GM18861 (cell line): ENCODE measurements at regions not wholly inside any gene's neighbourhood (a gene's known extent, or its start where the extent isn't known, plus 50 kb on each side); places are given as distances from the start of the nearest gene placed in this dataset.

Experiments used
- ATAC-seq: cut with Tn5 transposase; IDR thresholded peaks from one replicate; pipeline ENCODE4 v1.9.1; 2021; ENCODE audit not compliant: unreplicated experiment

DNA sequence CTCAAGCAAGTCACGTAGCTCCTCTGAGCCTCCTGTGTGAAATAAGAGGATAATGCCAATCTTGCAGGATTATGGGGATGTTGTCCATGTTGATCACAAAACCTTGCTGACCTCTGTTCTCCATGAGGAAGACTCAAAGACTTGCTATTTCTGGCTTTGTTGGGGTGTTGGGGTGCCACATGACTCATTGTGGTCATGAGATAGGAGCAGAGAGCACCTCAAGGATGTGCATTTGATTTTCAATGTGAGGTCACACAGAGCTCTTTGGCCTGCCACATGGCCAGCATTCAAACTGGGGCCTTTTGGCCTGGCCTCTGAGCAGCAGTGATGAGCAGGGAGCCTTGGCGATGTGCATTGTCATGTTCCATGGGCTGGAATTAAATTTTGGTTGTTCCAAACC lies 380.3 kb downstream of the GADD45G start:
- ATAC-seq: no peak

DNA sequence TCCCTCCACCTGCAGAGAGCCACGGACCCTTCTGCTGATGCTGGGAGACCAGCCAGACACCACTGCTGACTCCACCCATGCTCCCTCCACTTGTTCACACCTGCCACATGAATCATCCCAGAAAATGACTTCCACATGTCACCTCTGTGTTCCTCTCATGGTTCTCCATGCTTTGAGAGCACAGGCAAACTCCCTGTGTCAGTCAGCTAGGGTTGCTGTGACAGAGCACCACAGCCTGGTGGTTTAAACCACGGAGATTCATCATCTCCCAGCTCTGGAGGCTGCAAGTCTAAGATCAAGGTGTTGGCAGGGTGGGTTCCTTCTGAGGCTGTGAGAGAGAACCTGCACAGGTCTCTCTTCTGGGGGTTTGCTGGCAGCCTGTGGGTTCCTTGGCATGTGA lies 381.4 kb downstream of the GADD45G start:
- ATAC-seq: no peak

DNA sequence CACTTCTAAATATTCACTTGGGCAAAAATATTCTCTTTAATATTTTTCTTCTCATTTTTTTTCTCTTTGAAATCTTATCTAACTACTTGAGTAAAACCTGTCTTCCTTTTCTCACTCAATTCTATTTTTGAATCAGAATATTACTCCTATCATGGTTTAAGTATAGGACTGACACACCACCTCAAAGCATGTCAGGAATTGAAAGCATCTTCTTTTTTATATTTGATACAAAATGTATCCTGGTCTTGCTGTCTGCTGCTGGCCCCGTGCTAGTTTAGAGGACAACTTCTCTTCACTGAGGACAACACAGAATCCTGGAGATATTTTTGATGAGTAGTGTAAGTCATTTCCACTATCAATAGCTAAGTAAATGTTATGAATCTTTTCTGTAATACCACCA lies 383.6 kb downstream of the GADD45G start:
- no peak for ATAC-seq

DNA sequence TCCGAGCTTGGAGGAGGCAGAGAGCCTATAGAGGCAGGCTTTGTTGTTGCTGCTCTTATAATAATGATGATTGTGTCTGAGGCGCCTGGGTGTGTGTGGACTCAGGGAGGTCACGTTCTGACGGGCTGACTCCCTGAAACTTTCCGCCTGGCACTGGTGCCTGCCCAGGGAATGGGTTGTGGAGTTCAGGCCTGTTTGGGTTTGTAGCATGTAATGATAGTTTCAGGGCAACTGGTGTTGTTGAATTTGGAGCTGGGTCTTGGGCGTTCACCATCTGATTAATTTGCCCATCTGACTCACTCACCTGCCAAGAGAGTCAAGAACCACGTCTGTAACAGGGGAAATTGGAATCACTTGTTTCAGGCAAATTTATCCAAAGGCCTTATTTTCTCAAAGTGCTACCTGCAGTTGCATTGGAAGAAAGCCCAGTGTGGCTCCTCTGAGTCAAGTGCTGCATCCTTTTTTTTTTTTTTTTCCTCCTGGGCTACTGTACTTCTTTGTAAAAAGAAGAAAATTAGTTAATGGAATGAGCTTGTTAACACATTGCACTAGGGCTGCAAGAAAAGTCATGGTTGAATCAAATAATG lies 386.5 kb downstream of the GADD45G start:
- no peak for ATAC-seq

DNA sequence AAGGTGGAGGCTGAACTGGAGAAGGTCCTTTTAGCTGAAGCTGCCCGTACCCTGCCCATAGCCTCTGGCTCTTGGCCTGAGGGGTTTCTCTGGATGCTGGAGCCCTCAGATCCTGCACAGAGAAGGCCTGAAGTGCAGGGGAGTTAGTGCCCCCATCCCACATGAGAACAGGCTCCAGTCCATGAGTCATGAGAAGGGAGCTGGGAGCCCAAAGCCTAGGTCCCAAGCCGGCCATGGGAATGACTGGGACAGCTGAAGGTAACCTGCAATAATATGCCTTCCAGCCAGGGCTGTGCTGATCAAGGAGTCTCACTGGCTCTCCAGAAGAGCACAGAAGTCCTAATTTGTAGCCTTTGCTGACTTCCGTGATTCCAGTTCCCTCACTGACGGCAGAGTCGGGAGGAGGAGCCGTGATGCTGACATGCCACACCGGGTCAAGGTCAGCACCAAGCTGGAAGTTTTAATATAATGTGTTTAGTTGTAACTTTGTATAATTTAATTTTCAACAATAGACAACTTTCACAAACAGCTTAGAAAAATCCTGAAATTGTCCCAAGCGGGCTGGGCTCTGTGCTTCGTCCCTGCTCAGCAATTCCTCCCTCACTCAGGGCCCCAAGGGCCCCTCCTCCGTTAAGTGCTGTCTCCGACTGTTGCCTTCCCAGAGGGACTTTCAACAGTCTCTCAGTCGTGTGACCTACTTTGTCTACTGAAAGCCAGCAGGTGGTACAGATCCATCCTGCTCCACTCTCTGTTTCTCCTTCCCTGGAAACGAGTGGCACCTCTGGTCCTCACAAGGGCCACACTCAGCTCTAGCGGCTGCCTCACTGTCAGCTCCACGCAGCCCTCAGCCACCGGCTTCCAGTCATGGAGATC lies 387.8 kb downstream of the GADD45G start:
- no peak for ATAC-seq

DNA sequence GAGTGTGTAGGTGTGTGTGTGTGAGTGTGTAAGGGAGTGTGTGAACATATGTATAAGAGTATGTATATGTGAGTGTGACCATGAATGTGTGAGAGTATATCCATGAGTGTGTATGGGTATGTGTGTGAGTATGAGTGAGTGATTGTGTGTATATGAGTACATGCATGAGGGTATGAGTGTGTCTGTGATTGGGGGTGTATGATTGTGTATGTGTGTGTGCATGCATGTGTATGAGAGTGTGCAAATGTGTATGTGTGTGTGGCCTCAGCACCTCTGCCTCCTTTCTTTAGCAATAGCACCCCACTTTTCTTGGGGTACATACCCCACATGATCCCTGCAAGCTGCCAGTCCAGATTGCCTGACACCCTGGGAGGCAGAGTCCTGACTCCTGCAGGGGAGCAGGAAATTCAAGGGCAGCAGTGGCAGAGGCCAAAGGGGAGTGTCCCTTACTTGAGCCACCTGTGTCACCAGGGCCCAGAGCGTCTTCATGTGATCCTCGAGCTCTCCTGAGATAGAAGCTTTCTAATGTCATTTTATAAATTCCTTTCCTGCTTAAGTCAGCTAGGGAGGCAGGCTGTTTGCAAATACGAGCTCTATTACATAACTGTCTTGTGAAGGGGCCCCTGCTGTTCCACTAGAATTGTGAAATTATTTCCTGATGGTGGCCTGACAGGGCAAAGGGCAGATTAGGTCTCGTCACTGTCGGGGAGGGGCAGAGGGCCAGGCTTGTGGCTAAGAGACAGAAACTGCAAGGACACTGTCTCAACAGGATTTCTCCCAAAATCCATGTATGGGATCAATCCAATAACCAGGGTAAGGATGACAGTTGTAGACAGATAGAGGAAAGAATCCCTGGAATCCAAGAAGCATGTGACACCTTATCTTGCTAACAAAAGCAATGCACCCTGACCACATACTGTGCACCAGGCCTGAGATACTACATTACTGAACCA lies 389.1 kb downstream of the GADD45G start:
- no peak for ATAC-seq

DNA sequence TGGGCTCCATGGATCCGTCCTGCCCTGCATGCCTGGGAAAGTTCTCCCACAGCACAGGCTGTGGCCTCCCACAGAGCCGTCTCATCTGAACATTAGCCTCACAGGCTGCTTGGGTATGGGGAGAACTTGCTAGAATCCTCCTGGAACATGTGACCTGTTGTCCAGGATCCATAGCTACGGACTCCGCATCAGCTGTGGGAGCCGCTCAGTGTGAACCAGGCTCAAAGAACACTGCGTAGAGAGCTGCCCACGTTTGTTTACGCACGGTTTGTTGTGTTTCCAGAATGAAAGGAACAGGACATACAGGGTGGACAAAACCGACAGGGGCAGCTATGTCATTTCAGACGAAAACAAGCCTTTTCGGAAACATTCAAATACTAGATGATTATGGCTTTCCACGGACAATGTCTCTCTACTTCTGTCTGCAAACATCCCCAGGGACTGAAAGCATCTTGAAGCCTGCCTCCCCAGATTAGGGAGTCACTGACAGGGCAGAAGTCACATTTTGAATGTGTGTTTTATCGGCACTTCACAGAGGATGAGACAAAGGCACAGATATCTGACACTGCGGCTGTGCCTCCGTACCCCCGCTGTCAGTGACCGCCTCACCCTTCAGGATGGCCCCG lies 390.3 kb downstream of the GADD45G start:
- no peak for ATAC-seq

DNA sequence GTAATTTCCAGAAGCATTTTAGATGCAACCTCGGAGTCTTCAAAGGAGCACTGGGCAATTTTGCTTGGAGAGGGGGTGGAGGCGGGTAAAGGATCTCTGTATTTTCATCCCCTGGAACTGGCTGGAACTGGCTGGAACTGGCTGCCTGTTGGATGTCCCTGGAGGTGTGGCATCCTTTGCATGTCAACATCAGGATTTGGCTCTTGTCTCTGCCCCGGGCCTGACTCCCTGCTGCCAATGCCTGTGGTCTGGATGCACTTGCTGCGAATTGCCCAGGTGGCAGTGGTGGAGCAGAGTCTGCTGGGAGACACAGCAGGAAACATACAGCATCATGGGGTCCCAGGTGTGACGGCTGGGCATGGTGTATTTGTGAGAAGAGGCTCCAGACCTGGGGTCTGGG lies 391.3 kb downstream of the GADD45G start:
- no peak for ATAC-seq

DNA sequence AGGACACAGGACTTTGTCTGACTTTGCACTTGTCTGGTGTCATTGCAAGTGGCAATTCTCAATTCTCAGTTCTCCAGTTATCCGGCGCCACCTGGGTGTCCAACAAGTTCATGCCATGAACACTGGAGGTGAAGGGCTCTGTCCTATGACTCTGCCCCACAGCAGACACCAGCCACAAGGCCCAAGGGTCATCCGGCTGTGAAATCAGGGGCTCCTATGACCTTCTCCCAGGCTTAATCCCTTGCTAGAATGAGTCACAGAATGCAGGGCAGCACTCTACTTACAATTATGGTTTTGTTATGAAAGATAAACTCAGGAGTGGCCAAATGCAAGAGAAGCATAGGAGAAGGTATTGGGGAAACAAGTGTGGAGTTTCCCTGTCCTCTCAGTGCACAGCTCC lies 392.0 kb downstream of the GADD45G start:
- ATAC-seq: no peak

DNA sequence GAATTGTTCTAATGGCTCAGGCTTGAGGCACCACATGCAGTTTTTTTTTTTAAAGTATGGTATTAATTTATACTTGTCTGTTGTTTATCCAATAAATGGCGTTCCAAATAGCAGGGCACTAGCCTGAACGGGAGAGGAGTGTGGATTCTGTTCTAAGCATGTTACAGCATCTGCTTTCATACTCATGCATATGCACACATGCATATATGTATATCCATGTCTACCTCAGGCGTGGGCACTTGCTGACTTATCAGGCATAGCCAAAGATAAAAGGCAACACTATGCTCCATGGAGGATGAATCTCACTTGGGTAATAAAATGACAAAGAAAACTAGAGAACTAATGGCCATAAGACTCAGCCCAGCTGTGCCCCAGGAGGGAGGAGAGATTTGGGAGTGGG lies 393.8 kb downstream of the GADD45G start:
- no peak for ATAC-seq

DNA sequence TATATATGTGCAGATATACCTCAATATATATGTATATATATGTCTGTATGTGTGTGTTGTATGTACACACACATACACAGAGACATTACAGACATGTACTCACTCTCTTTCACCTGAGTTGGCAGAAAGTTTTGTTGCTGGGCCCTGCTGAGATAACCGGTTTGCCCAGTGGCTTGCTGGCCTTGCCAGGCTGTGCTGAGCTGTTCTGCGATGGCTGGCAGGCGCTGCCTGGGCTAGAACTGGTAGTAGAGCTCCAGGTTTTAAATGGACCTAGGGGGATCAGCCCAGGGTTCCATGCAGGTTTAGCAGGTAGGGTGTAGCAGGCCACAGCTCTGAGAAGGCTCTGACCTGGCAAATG lies 394.3 kb downstream of the GADD45G start:
- ATAC-seq: no peak

DNA sequence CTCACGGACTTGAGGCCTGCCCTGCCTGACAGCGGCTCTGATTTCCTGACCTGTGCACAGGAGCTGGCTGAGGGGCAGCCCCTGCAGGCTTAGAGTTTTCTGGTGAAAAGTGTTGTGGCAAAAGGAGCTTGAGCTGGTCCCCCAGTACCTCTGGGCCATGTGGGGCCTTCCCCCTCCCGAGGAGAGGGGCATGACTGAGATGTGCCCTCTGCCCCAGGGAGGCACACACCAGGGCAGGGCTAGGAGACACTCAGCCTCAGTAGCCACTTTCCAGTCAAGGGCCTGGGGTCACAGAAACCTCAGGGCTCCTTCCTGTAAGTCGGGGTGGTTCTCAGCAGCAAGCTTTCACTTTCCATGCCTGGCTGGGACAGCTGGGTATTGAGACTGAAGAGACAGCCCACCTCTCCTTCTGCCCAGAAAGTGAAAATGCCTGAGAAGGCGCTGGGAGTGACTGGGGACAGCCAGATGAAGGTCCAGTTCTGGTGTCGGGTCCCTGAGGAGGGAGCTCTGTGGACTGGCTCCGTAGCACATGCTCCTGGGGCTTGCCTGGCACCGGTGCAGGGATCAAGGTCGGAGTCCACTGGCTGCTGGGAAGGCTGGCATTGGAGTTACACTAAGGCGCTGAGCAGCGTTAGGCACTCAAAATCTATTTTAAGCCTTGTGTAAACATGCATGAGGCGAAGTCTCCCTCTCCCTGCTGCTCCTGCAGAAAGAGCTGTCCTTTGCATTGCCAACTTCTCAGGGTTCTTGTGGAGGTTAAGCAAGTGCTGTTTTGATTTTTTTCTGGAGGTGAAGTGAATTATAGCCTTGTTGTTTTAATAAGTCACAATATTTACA lies 394.9 kb downstream of the GADD45G start:
- peak; percentile 92 for ATAC-seq

DNA sequence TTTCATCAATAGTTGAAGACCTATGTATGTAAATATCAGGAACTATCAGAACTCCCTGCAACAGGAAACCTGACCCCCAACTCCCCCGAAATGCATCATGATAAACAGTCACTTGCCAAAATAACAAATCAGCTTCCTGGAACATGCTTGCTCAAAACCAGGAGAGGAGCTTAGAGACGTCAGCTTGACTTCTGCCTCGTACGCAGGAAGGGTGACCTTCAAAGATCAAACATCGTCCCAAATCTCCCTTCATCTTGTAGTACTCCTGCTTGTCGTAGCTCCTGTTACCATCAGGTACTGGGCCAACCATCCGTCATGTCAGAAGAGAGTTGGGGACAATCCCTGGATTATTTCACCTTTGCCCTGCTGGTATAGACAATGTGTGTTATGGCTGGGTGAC lies 396.1 kb downstream of the GADD45G start:
- ATAC-seq: no peak

DNA sequence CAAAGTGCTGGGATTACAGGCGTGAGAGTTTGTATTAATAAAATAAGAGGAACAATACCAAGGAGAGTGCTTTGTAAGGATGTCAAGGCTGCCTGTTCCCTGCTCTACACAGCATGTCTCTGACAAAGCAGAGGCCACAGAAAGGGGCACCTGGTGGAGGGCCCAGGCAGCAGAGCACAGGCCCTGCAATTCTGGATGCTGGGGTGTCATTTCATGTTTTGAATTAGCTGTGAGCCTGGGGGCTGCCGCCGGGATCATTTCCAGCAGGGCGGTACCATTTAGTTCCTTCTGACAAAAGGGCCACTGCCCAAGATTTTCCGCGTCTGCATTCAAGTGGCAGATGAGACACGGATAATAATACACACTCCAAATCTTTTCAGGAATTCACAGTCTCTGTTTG lies 396.9 kb downstream of the GADD45G start:
- ATAC-seq: no peak

DNA sequence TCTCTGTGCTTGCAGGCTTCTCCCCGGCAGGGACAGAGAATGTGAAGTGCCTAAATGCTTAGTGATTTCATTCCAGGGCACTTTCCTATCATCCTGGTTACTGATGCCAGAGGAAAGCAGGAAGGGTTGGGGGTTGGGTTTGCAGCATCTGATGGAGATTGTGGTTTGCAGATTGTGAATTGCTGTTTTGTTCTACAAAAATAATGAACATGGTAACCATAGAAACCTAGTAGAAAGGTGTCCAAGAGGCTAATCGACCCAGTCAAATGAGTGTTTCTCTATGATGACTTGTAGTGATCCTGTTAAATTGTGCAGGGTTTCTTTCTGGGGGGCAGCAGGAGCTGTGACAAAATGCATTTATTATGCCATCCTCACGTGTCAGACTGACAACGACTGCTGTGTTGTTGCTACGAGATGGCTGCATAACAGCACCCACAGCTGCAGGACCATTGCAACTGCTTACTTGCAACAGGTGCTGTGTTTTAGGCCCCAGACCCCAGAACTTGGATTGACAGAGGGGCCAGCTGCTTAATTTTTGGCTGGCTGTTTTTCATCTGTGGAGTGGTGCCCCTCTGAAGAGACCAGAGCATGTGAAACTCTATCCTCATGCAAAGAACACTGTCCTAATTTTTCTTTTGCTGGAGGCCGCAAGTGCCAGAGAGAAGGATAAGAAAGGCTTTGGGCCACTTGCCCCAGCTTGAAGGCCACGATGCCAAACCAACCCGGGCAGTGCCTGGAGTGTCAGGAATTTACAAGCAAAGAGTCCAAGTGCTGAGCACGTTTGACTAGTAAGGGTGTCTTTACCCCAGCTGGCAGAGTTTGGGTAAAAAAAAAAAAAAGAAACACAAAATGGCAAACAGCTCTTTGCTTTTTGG lies 397.8 kb downstream of the GADD45G start:
- no peak for ATAC-seq

DNA sequence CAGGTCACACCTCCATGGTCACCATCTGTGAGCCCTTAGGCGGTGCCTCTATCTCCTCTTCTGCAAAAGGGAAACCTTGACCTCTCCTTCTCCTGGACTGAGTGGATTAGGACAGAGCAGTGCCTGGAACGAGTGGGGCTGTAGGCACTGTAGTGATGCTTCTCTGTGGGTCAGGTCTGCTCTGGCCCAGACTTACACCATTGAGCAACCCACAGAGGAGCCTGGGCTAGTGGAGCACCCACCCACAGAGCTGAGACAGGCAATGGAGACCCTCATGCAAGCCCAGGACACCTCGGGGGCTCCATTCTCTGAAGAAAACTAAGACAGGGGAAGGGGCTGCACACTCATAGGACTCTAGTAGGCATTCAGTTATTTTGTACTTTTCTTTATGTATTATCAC lies 400.6 kb downstream of the GADD45G start:
- no peak for ATAC-seq

DNA sequence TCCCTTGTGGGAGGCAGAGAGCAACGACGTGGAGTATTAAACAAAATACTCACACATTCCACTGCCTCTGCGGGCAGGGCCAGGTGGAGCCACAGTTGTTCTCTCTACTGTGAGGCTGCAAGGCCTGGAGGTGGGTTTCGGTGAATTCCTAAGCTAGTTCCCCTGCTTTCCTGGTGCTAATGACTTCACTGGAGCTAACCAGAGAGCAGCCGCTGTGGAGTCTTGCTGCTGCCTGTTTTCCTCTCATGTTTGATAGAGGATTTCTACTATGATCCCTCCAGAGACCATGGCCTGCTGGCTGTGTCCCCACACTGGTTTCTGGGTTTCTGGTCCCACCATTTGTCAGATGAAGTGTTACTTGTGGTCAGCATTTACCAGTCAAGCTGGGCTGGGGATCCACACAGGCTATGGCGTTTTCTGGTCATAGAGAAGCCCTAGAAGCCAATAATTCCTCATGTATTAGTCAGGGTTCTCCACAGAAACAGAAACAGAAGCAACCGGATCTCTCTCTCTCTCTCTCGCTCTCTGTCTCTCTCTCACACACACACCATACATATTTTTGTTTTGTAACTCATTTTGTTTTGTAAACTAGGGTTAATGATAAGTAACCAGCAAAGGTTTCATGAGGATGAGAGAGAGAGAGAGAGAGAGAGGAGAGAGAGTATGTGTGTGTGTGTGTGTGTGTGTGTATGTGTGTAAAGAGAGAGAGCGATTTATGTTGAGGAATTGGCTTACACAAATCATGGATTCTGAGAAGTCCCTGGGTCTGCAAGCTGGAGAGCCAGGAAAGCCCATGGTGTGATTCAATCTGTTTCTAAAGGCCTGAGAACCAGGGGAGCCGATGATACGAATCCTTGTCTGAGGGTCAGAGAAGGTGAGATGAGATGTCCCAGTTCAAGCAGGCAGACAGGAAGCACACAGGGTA lies 403.0 kb downstream of the GADD45G start:
- no peak for ATAC-seq

DNA sequence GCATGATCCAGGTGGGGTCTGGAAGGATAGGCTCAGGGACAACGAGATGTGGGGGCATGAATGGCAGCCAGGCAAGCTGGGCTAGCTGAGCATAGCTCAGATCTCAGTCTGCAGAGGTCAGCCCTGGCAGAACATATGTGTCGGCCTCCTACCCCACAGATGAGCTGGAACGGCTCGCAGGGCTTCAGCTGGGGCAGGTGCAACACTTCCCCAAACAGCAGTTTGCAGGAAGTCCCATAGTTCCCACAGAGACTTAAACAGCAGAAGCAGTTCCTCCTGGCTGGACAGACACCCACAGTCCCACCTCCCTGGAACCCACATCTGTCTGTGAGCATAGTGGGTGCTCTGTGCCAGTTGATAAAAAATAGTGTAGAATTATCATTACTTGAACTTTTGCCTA lies 404.6 kb downstream of the GADD45G start:
- no peak for ATAC-seq
